ENCODE measurements at regions not wholly inside any gene's neighbourhood (a gene's known extent, or its start where the extent isn't known, plus 50 kb on each side); places are given as distances from the start of the nearest gene placed in this dataset.
"Not testable (repeated sequence)": the region's sequence is repeated elsewhere in the genome, so short reads cannot be mapped to it uniquely, and the experiment has no call there.

DNA sequence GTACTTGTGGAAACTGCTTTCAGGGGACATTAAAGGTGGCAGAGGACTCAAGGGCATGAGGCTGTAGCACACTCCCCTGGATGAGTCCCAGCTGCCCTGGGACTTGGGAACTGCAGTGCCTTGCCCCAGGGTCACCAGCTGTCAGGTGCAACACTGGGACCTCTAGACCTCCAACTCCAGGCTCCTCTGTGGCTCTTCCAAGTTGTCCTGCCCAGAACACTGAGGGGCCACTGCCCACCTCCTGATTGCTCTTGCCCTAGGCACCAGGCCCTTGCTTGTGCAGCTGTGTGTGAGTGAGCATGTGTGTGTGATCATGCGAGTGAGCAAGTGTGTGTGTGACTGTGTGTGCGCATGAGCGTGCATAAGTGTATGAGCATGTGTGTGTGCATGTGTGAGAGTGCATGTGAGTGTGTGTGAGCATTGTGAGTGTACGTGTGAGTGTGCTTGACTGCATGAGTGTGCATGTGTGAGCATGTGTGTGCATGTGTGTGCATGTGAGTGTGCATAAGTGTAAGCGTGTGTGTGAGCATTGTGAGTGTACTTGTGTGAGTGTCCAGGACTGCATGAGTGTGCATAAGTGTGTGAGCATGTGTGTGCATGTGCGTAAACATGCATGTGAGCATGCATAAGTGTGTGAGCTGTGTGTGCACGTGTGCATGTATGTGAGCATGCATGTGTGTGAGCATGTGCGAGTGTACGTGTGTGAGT is 301.5 kb downstream of the NDUFA10 start:
- DNase-seq: peak; percentile 24

DNA sequence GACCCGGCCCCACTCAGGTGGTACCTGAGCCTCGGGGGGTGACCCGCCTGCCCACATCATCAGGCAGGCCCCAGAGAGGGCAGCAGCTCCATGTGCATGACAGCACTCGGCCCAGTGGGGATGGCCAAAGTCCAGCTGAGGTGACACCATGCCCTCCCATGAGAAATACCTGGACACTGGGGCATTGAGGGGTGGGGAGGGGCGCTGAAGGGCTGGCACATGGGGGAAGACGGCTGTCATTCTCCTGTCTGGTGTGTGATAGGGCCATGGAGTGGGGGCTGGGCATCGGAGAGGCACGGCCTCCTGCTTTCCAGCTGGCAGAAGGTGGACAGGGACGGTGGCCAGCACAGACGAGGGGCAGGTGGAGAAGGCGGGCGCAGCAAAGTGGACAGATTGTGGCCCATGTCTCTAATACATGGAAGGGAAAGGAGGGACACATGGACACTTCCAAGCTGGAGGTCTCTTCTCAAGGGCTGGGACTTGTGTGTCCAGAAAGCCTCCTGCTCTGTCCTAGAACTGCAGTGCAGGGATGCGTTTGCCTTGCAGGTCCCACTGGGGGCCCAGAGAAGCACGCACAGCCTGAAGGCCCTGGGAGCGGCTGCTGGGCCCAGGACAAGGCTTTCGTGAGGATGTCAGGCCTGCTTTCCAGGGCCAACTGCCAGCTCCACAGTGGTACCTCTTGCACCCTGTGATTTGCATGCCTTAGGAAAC is 302.2 kb downstream of the NDUFA10 start:
- no peak for DNase-seq

- no peak for DNase-seq
Observed at GRCh38 chr2:239721991-239722759, 303.0 kb downstream of the NDUFA10 start.

DNA sequence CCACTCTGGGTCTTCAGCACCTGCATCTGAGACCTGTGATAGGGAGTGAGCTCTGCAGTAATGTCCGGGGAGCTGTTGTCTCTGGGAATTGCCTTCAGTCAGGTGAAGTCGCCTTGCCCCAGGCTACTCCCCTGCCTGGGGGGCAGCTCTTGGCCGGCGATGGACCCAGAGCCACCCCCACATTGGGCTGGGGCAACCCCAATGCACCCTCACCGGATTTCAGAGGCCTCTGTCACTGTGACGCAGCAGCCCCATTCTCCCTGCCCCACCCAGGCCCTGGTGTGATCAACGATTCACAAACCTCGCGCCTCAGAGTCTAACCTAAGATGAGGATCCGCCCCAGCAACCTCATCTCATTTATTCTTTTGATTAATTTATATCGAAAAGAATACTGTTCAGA is 303.6 kb downstream of the NDUFA10 start:
- no peak for DNase-seq

GRCh38 chr2:239720361-239721360 is 304.5 kb downstream of the NDUFA10 start:
- DNase-seq: no peak

DNA sequence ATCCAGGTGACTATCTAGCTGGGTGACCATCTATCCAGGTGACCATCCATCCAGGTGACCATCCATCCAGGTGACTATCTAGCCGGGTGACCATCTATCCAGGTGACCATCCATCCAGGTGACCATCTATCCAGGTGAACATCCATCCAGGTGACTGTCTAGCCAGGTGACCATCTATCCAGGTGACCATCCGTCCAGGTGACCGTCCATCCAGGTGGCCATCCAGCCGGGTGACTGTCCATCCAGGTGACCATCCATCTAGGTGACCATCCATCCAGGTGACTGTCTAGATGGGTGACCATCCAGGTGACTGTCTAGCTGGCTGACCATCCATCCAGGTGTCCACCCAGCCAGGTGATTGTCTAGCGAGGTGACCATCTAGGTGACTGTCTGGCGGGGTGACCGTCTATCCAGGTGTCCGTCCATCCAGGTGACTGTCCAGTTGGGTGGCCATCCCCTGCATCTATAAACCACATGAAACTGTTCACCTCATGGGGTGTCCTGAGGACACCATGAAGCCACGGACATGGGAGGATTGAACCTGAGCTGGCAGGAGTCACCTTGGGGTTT is 305.3 kb downstream of the NDUFA10 start:
- DNase-seq: no peak

DNA sequence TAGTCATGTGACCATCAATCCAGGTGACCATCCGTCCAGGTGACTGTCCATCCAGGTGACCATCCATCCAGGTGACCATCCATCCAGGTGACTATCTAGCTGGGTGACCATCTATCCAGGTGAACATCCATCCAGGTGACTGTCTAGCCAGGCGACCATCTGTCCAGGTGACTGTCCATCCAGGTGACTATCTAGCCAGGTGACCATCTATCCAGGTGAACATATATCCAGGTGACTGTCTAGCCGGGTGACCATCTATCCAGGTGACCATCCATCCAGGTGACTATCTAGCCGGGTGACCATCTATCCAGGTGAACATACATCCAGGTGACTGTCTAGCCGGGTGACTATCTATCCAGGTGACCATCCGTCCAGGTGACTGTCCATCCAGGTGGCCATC is 306.2 kb downstream of the NDUFA10 start:
- not testable (repeated sequence) for DNase-seq

DNA sequence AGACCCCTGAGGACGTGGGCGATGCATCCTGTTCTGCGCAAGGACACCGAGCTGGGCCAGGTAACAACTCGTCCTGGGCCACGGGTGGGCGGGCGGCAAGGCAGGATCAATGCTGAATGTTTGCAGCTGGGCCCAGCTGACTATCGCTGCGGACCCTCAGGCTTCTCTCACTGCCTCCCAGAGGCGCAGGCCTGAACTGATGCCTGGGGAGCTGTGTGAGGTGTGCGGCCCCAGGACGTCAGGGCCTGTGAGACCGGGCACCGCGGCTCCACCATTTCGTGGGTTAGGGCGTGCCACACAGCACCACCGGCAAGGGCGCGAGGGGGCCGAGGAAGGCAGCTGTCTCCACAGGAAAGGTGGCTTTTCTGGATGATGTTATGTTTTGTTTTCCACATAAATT is 307.4 kb downstream of the NDUFA10 start:
- DNase-seq: no peak

- DNase-seq: no peak
Observed at GRCh38 chr2:239717319-239717675, 307.8 kb downstream of the NDUFA10 start.

DNA sequence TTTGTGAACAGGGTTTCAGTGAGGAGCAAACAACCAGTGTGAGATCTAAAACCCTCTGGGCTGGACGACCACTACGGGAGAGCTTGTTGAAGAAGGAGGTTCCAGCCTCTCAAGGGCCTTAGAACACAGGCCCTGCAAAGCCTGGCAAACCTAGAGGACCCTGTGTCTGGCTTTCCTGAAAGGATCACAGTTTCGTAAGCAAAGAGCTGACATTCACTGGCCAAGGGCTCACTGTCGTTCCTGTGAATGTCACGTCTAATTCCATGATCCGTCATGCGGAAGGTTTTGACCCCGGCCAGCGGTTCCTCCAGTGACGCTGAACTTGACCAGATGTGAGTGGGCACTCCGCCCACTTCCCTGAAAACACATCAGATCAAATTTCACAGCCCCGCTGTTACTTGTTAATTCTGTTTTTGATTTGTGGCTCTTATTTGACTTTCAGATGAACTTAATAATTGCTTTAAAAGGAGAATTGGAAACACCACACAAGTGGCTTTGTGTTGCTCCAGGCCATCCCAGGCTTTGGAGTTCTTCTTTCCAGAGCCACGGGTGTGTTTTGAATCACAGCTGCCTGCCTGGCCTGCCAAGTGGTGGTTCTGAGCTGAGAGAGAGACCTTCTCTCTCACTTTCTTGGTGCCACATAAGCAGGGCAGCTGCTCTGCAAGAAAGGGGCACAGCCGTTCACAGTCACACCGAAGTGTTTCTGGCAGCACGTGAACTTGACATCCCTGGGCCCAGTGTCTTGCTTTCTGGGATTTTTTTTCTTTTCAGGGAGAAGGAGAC is 308.4 kb downstream of the NDUFA10 start:
- DNase-seq: peak; percentile 80

DNA sequence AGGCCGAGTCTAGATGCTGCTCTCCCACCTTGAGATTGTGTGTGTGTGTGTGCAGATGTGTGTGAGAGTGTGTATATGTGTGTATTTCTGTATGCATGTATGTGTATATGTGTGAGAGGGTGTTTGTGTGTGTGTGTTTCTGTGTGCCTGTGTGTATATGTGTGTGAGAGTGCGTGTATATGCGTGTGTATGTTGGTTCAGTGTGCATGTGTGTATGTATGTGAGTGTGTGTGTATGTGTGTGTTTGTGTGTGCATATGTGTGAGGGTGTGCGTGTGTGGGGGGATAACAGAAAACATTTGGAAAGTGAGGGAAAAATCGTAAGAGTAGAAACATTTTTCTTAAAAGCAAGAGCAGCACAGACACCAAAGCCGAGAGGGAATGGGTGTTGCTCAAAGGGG is 309.1 kb downstream of the NDUFA10 start:
- no peak for DNase-seq

GRCh38 chr2:239715606-239716005 is 309.5 kb downstream of the NDUFA10 start:
- no peak for DNase-seq

DNA sequence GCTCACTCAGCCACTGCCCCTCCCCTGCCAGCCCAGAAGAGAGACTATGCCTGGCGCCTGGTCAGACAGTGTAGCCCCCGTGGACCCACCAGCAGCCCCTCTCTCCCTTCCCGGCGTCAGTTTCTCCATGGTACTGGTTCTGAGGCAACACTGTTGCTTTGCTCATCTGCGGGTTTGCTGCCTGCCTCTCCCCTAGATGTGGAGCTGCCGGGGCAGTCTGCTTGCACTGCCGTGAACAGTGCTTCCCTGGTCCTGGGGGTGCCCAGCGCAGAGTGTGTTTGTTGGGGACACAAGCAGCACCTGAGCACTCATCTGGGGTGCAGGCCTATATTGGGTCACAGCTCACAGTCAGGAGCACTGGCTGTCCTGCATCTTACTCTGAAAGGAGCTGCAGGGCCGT is 309.9 kb downstream of the NDUFA10 start:
- DNase-seq: no peak

- DNase-seq: no peak
Observed at GRCh38 chr2:239714116-239714515, 311.0 kb downstream of the NDUFA10 start.

- no peak for DNase-seq
Observed at GRCh38 chr2:239712755-239713154, 311.9 kb upstream of the HDAC4 start.

DNA sequence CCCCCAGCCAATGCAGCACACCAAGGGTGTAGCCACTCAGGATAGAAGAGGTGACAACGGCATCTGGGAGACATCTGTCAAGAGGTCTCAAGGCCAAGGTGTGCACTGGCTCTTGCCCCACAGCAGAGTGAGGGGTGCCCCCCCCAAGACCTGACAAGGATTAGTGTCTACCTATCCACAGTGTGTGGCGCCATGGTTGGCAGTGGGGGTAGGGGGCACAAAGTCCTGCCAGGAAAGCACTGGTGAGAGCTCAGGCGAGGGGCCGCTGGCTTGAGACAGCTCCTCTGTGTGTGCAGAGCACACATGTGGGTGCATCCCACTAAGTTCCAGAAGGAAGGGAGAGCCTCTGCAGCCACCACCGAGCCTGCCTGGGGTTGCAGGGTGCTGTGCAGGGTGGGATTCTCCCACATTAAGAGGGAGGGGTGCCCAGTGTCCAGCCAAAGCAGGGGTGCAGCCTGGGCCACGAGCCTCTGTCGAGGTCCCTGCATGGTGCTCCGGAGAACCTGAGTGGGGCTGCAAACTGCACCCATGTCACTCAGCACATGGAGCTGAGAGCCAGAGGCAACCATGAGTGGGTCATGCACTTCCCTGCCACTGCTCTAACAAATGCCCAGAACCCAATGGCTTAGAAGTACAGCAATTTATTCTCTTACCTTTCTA is 311.2 kb upstream of the HDAC4 start:
- DNase-seq: no peak

DNA sequence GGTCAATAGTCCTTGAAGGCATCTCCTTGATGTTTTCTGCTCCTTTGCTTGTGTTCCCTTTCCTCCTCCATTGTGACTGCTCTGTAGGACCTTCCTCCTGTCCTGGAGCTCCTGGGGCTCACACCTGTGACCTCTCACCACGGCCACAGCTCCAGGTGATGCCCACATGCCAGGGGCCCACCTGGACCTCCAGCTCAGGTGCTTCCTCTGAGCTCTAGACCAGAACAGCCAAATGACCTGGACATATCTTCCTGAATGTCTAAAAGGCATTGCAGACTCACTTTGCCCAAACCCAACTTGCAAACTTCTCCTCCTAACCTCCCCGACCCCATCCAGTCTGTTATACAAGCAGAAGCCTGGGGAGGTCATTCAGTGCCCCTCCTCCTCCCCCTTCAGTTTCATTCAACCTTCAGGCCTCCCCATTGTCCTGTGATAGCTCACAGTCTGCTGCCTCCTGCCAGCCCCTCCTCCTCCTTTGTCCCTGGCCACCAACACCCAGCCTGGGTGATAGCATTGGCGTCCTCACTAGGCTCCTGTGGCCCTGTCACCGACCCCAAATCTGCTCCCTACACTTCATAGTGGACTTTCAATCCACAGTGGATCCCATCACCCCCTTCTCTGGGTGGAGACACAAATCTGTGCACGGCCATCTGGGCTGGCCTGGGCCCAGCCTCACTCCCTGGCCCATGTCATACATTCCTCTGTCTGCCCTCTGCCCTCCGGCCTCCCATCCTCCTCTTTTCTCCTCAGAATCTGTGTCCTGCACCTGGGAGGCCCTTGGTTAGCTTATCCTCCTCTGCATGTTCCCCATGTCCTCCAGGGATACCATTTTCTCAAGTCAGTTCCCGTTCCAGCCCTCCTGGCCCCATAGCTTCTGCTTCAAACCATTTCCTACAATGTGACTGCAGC is 310.4 kb upstream of the HDAC4 start:
- no peak for DNase-seq

GRCh38 chr2:239706367-239706766 is 305.5 kb upstream of the HDAC4 start:
- DNase-seq: no peak

GRCh38 chr2:239704737-239705136 is 303.9 kb upstream of the HDAC4 start:
- DNase-seq: no peak

- DNase-seq: no peak
Observed at GRCh38 chr2:239703834-239704233, 303.0 kb upstream of the HDAC4 start.

Data from femur (tissue), 1 donor.